Body of pancreas (tissue), 4 donors: ENCODE measurements at regions not wholly inside any gene's neighbourhood (a gene's known extent, or its start where the extent isn't known, plus 50 kb on each side); places are given as distances from the start of the nearest gene placed in this dataset.
A peak's percentile ranks its signal among the peaks of the same experiment; 100 is the strongest.

Experiments
- POLR2A ChIP-seq, 3 donors: fragments of 450-650 bp; IDR thresholded peaks; one replicate each; pipeline ENCODE4 v1.6.1; 2016; ENCODE audit warnings: antibody characterized with exemption in 3 of 3, mild to moderate bottlenecking in 2 of 3
- TF ChIP-seq, protein P1 (sequence below), 7 experiments: fragments of 450-650 bp in 4 of 7; fragments of 200-600 bp in 3 of 7; sonication (generic) in 3 of 7; IDR thresholded peaks; one replicate each; pipeline ENCODE4 v1.5.1; 2016 to 2019; ENCODE audit warnings: antibody characterized with exemption in 7 of 7

- TF ChIP-seq, protein P1, sequence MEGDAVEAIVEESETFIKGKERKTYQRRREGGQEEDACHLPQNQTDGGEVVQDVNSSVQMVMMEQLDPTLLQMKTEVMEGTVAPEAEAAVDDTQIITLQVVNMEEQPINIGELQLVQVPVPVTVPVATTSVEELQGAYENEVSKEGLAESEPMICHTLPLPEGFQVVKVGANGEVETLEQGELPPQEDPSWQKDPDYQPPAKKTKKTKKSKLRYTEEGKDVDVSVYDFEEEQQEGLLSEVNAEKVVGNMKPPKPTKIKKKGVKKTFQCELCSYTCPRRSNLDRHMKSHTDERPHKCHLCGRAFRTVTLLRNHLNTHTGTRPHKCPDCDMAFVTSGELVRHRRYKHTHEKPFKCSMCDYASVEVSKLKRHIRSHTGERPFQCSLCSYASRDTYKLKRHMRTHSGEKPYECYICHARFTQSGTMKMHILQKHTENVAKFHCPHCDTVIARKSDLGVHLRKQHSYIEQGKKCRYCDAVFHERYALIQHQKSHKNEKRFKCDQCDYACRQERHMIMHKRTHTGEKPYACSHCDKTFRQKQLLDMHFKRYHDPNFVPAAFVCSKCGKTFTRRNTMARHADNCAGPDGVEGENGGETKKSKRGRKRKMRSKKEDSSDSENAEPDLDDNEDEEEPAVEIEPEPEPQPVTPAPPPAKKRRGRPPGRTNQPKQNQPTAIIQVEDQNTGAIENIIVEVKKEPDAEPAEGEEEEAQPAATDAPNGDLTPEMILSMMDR (IDR thresholded peaks at IDR 0.05), result peak in 6 of 7 experiments; percentile 51 to 61 (median 54)
- no peak for TF ChIP-seq POLR2A (IDR thresholded peaks at IDR 0.05)
Measured at GRCh38 chr11:104609311-104610085, 288.8 kb downstream of the CASP12 start.
